Transverse colon (tissue), 4 donors: ENCODE measurements at regions not wholly inside any gene's neighbourhood (a gene's known extent, or its start where the extent isn't known, plus 50 kb on each side); places are given as distances from the start of the nearest gene placed in this dataset.

Experiments used
- DNase-seq: peaks from one replicate; pipeline ENCODE4 v3.0.0-alpha.2; 2019
- H3K27ac ChIP-seq, 4 donors: fragments of 200-600 bp; sonication (generic); 2 replicates each; pipeline ENCODE4 v1.5.1; 2016 to 2018; ENCODE audit warnings: inconsistent platforms in 4 of 4
- H3K27me3 ChIP-seq: fragments of 200-600 bp; sonication (generic); 2 replicates; pipeline ENCODE4 v1.5.1; 2017; ENCODE audit warnings: inconsistent platforms
- H3K36me3 ChIP-seq, 4 donors: fragments of 200-600 bp; sonication (generic); 2 replicates each; pipeline ENCODE4 v1.5.1; 2017 to 2019; ENCODE audit warnings: inconsistent platforms in 4 of 4
- H3K4me1 ChIP-seq, 4 donors: fragments of 200-600 bp; sonication (generic); 2 replicates each; pipeline ENCODE4 v1.5.1; 2017 to 2020; ENCODE audit warnings: inconsistent platforms in 4 of 4
- H3K4me3 ChIP-seq, 4 donors: fragments of 200-600 bp; sonication (generic); 1 replicate in 1 of 4; 2 replicates in 3 of 4; pipeline versions ENCODE4 v1.5.1 to v1.6.1; 2017 to 2019; ENCODE audit warnings: inconsistent platforms in 4 of 4
- H3K9me3 ChIP-seq, 2 donors: fragments of 200-600 bp; sonication (generic); 2 replicates each; pipeline ENCODE4 v1.5.1; 2017 to 2019; ENCODE audit warnings: inconsistent platforms in 2 of 2
- EP300 ChIP-seq: sonication (generic); formaldehyde crosslinking; IDR thresholded peaks from one replicate; pipeline ENCODE4 v1.6.1; 2017; ENCODE audit warnings: antibody characterized with exemption, low read depth
- POLR2A ChIP-seq: fragments of 450-650 bp; IDR thresholded peaks from one replicate; pipeline ENCODE4 v1.6.1; 2016; ENCODE audit warnings: antibody characterized with exemption, mild to moderate bottlenecking, moderate library complexity
- POLR2AphosphoS5 ChIP-seq, 3 donors: sonication (generic); formaldehyde crosslinking; IDR thresholded peaks; one replicate each; pipeline ENCODE4 v1.6.1; 2016; ENCODE audit warnings: antibody characterized with exemption in 3 of 3
- WGBS, 2 donors: methylation state at CpG; one replicate each; pipeline ENCODE4 v1.1.5; 2018; ENCODE audit warnings: low coverage in 1 of 2; 5-methylcytosine and 5-hydroxymethylcytosine counted together
- in situ Hi-C, 4 donors: fragments of 200-750 bp; cut with MboI; loops; one replicate each; pipeline versions ENCODE4 v1.15.0 to v1.15.1; 2017; ENCODE audit warnings: low sequenced_read_pairs in 3 of 4, low pct_ligation_motif_present in 1 of 4, low pct_unique_long_range_greater_than_20kb in 1 of 4
- intact Hi-C: fragments of 100-400 bp; cut with DNase I; formaldehyde crosslinking; loops from one replicate; pipeline ENCODE4 v1.15.1; 2023; ENCODE audit warnings: low total_unique reads
- TF ChIP-seq, protein P1 (sequence below), 5 experiments: fragments of 200-600 bp in 3 of 5; fragments of 450-650 bp in 2 of 5; sonication (generic) in 3 of 5; IDR thresholded peaks; 1 replicate in 2 of 5; 2 replicates in 3 of 5; pipeline ENCODE4 v1.5.1; 2016 to 2017; ENCODE audit warnings: antibody characterized with exemption in 5 of 5, inconsistent platforms in 3 of 5, mild to moderate bottlenecking in 2 of 5, moderate library complexity in 1 of 5

DNA sequence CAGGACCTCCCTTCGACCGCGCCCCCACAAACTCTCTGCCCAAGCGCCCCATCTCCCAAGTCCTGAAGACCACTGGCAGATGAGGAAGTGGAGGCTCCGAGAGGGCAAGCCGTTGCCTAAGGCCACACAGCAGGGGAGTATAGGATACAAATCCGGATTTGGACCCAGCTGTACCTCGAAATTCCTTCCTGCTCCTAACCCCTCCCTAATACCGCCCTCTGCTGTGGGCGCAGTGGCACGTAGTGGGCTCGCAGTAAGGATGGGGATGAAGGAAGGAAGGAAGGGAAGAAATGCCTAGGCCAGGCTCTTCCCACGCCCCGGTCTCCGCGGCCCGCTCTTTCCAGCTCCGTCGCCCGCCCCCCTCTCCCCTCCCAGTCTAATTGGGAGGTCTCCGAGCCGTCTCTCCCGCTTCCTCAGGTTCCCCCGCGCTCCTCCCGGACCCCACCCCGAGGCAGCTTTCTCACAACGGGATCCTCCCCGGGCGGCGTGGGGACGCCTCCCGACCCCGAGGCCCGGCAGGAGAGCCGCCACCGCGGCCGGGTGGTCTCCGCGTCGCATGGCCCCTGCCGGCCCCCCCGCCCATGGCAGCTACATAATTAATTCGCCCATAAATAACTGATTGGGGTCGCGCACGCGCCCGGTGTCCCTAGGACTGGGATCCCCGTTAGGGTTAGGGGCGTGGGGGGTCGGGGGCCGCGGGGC is 138.9 kb downstream of the C9orf50 start:
- Histone ChIP-seq H3K9me3 (no peaks in the 10 kb centered on the region), H3K27ac (peak overlapping the region; percentile 97 to 100 (median 99)), H3K4me3 (peak overlapping the region; percentile 47 to 88 (median 58)), H3K36me3 (no peaks in the 10 kb centered on the region), H3K27me3 (no peaks in the 10 kb centered on the region), H3K4me1 (peaks cover 39 to 61% (median 44%) of the 10 kb centered on the region in 4 donors)
- TF ChIP-seq EP300 (no peak), POLR2A (no peak), POLR2AphosphoS5 (IDR thresholded peaks at IDR 0.05) (no peak)
- TF ChIP-seq, protein P1, sequence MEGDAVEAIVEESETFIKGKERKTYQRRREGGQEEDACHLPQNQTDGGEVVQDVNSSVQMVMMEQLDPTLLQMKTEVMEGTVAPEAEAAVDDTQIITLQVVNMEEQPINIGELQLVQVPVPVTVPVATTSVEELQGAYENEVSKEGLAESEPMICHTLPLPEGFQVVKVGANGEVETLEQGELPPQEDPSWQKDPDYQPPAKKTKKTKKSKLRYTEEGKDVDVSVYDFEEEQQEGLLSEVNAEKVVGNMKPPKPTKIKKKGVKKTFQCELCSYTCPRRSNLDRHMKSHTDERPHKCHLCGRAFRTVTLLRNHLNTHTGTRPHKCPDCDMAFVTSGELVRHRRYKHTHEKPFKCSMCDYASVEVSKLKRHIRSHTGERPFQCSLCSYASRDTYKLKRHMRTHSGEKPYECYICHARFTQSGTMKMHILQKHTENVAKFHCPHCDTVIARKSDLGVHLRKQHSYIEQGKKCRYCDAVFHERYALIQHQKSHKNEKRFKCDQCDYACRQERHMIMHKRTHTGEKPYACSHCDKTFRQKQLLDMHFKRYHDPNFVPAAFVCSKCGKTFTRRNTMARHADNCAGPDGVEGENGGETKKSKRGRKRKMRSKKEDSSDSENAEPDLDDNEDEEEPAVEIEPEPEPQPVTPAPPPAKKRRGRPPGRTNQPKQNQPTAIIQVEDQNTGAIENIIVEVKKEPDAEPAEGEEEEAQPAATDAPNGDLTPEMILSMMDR (IDR thresholded peaks at IDR 0.05), result peak in 2 of 5 experiments; percentile 2 to 11
- 15% methylated on average over 52 of the region's 55 CpGs; no CpG with 5 or more reads in 1 of the 2 donors for WGBS, 2 donors
- intact Hi-C loops, result loop anchor here (10.0 kb wide), 1 partner anchor 307 kb away; the partner anchor contains the start of gene IER5L
- in situ Hi-C loops, result no loop called here
- DNase-seq, result no peak

DNA sequence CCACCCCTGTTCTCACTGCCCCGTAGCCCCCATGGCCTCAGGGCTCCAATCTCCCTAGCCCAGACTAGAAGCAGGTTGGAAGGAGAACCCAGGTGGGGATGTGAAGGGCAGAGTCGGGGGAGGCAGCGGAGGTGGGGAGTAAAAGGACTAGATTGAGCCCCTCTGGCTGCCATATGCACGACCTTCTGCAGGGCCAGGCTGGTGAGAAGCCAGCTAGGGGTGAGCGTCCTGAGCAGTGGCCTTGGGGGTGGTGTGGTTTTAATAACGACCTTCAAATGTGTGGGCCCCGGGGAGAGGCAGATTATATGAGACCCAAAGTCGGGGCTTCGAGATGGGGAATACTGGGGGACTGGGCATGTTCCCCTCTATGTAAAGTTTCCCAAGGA is 139.5 kb downstream of the C9orf50 start:
- Histone ChIP-seq H3K9me3 (no peaks in the 10 kb centered on the region), H3K4me3 (no peak overlapping the region), H3K27ac (peak overlapping the region; percentile 97 to 100 (median 99)), H3K4me1 (peaks cover 36 to 57% (median 41%) of the 10 kb centered on the region in 4 donors), H3K27me3 (no peaks in the 10 kb centered on the region), H3K36me3 (no peaks in the 10 kb centered on the region)
- no peak for DNase-seq
- WGBS, 2 donors, result 82% methylated on average over 9 of the region's 9 CpGs; no CpG with 5 or more reads in 1 of the 2 donors
- TF ChIP-seq, protein P1 (IDR thresholded peaks at IDR 0.05), result no peak
- intact Hi-C loops (loop anchor here (10.0 kb wide), 1 partner anchor 307 kb away; the partner anchor contains the start of gene IER5L), in situ Hi-C loops (no loop called here)

DNA sequence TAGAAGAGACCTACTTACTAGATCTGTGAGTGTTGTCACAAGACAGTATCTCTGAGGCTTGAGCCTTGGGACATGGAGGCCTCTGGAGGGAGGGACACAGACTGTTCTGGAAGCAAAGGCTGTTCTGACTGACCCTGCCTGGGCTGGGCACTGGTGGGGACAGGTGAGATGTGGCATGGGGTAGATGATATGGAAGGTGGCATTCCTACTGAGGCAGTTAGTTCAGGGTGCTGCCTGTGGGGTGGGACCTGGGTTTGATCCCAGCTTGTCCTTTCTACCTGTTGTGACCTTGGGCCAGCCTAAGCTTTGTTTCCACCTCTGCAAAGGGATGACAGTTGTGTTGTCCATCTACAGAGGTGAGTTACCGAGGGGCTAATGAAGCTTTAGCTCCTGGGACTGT is 140.2 kb downstream of the C9orf50 start:
- in situ Hi-C loops (no loop called here), intact Hi-C loops (loop anchor here (10.0 kb wide), 1 partner anchor 306 kb away; the partner anchor contains the start of gene IER5L)
- Histone ChIP-seq H3K27ac (peak overlapping the region; percentile 97 to 100 (median 99)), H3K27me3 (no peaks in the 10 kb centered on the region), H3K4me3 (no peak overlapping the region), H3K9me3 (no peaks in the 10 kb centered on the region), H3K4me1 (peaks cover 35 to 53% (median 37%) of the 10 kb centered on the region in 4 donors), H3K36me3 (no peaks in the 10 kb centered on the region)
- no peak for DNase-seq
- TF ChIP-seq POLR2AphosphoS5 (IDR thresholded peaks at IDR 0.05) (no peak), POLR2A (no peak), EP300 (no peak)
- TF ChIP-seq, protein P1 (IDR thresholded peaks at IDR 0.05), result no peak
- WGBS, 2 donors, result 80 to 100% methylated on average over 1 of the region's 1 CpG

DNA sequence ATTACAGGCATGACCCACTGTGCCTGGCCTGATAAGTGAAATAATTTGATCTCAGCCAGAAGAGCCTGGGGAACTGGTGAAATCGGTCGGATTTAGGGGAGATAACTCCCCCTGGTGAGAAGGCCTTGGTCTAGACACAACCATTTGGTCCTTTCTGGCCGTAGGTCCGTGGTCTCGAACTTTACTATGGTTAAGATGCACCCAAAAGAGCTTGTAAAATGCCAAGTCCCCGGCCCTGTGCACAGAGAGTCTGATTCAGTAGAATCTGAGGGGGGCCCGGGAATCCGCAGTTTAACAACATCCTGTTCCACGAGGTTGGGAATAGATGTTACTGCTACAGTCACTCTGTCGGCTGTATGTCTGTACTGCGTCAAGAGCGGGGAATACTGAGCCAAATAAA is 140.7 kb downstream of the C9orf50 start:
- intact Hi-C loops, result loop anchor here (10.0 kb wide), 1 partner anchor 305 kb away; the partner anchor contains the start of gene IER5L
- H3K27me3 ChIP-seq, result no peaks in the 10 kb centered on the region
- H3K4me1 ChIP-seq, result peaks cover 33 to 48% (median 35%) of the 10 kb centered on the region in 4 donors
- no peak for TF ChIP-seq POLR2A
- TF ChIP-seq EP300, result no peak
- TF ChIP-seq, protein P1 (IDR thresholded peaks at IDR 0.05), result no peak
- TF ChIP-seq POLR2AphosphoS5 (IDR thresholded peaks at IDR 0.05), result no peak
- H3K36me3 ChIP-seq, result no peaks in the 10 kb centered on the region
- 63% methylated on average over 12 of the region's 12 CpGs; no CpG with 5 or more reads in 1 of the 2 donors for WGBS, 2 donors
- in situ Hi-C loops, result no loop called here
- H3K27ac ChIP-seq, result peak overlapping the region; percentile 97 to 100 (median 99)
- H3K4me3 ChIP-seq, result no peak overlapping the region
- no peak for DNase-seq
- H3K9me3 ChIP-seq, result no peaks in the 10 kb centered on the region
